HFF-Myc (cell line): ENCODE measurements at regions not wholly inside any gene's neighbourhood (a gene's known extent, or its start where the extent isn't known, plus 50 kb on each side); places are given as distances from the start of the nearest gene placed in this dataset.
"Not testable (repeated sequence)": the region's sequence is repeated elsewhere in the genome, so short reads cannot be mapped to it uniquely, and the experiment has no call there.

ENCODE experiments used
- DNase-seq: peaks from one replicate; pipeline ENCODE4 v3.0.0-alpha.2; 2011; ENCODE audit warnings: low read depth; ENCODE audit errors: extremely low read depth
- H3K4me3 ChIP-seq: replicated peaks from 2 replicates; pipeline ENCODE4 v1.5.1; 2011; ENCODE audit warnings: low read depth, mild to moderate bottlenecking, control low read depth, low read length
- CTCF ChIP-seq: IDR thresholded peaks from 2 replicates; pipeline ENCODE4 v1.5.1; 2012; ENCODE audit warnings: mild to moderate bottlenecking, low read depth, low read length, control low read depth; ENCODE audit errors: missing control alignments

GRCh38 chr5:175340180-175340579 is 103.8 kb downstream of the DRD1 start:
- DNase-seq, result no peak

GRCh38 chr5:175337680-175338079 is 106.3 kb downstream of the DRD1 start:
- DNase-seq, result no peak
- TF ChIP-seq CTCF, result no peak
- no peak overlapping the region for H3K4me3 ChIP-seq

More at GRCh38 chr5:175340180-175340579, 103.8 kb downstream of the DRD1 start:
- no peak overlapping the region for H3K4me3 ChIP-seq
- no peak for TF ChIP-seq CTCF

- DNase-seq, result no peak
- H3K4me3 ChIP-seq, result no peak overlapping the region
- no peak for TF ChIP-seq CTCF
Observed at GRCh38 chr5:175336781-175337180, 107.2 kb downstream of the DRD1 start.

- TF ChIP-seq CTCF, result no peak
- no peak for DNase-seq
- no peak overlapping the region for H3K4me3 ChIP-seq
Observed at GRCh38 chr5:175335691-175336090, 108.3 kb downstream of the DRD1 start.

- not testable (repeated sequence) for H3K4me3 ChIP-seq, DNase-seq
Observed at GRCh38 chr5:175331173-175332036, 112.6 kb downstream of the DRD1 start.

- DNase-seq, result no peak
- TF ChIP-seq CTCF, result no peak
Observed at GRCh38 chr5:175329976-175330375, 114.0 kb downstream of the DRD1 start.

GRCh38 chr5:175328687-175329086 is 115.3 kb downstream of the DRD1 start:
- no peak overlapping the region for H3K4me3 ChIP-seq
- no peak for DNase-seq
- no peak for TF ChIP-seq CTCF

More at GRCh38 chr5:175329976-175330375, 114.0 kb downstream of the DRD1 start:
- no peak overlapping the region for H3K4me3 ChIP-seq
